HCT116 (cell line): ENCODE measurements at regions not wholly inside any gene's neighbourhood (a gene's known extent, or its start where the extent isn't known, plus 50 kb on each side); places are given as distances from the start of the nearest gene placed in this dataset.

ENCODE experiments used
- CEBPB ChIP-seq: IDR thresholded peaks from 2 replicates; pipeline ENCODE4 v1.6.1; 2012; ENCODE audit warnings: low read depth
- CTCF ChIP-seq, 3 experiments: fragments of 200-600 bp in 1 of 3; sonication (generic) in 1 of 3; IDR thresholded peaks in 2 of 3; conservative IDR thresholded peaks in 1 of 3; 2 replicates each; pipeline ENCODE4 v1.5.1; 2012 to 2017; ENCODE audit warnings: low read depth in 2 of 3, low read length in 2 of 3, antibody characterized with exemption in 1 of 3, borderline replicate concordance in 1 of 3, control low read depth in 1 of 3, mild to moderate bottlenecking in 1 of 3, mixed read lengths in 1 of 3, mixed run types in 1 of 3, moderate library complexity in 1 of 3; ENCODE audit not compliant: insufficient read depth in 1 of 3
- FOSL1 ChIP-seq: IDR thresholded peaks from 2 replicates; pipeline ENCODE4 v1.6.1; 2012; ENCODE audit warnings: low read depth
- POLR2A ChIP-seq: IDR thresholded peaks from 2 replicates; pipeline ENCODE4 v1.7.0; 2011; ENCODE audit warnings: borderline replicate concordance; ENCODE audit not compliant: insufficient read depth, insufficient read length; ENCODE audit errors: extremely low read depth
- RAD21 ChIP-seq: IDR thresholded peaks from 2 replicates; pipeline ENCODE4 v1.6.1; 2012; ENCODE audit warnings: low read depth, mild to moderate bottlenecking
- SP1 ChIP-seq: IDR thresholded peaks from 2 replicates; pipeline ENCODE4 v1.6.1; 2012; ENCODE audit warnings: low read depth
- ZFX ChIP-seq: fragments of 450-650 bp; IDR thresholded peaks from 2 replicates; pipeline ENCODE4 v1.6.1; 2017

GRCh38 chr13:23955064-23955463 lies 57.8 kb upstream of the C1QTNF9B start:
- TF ChIP-seq CTCF (IDR thresholded peaks at IDR 0.05 in 2 of 3, conservative IDR thresholded peaks at IDR 0.05 in 1 of 3; ENCODE audit: borderline replicate concordance in 1 of 3, insufficient read depth in 1 of 3, low read depth in 2 of 3, low read length in 2 of 3), result no peak
- no peak for TF ChIP-seq POLR2A
- no peak for TF ChIP-seq SP1
- no peak for TF ChIP-seq CEBPB
- TF ChIP-seq FOSL1, result no peak
- TF ChIP-seq RAD21, result no peak
- TF ChIP-seq ZFX, result no peak
